HG03457 (cell line): ENCODE measurements at regions not wholly inside any gene's neighbourhood (a gene's known extent, or its start where the extent isn't known, plus 50 kb on each side); places are given as distances from the start of the nearest gene placed in this dataset.

Source experiments
- ATAC-seq: cut with Tn5 transposase; IDR thresholded peaks from one replicate; pipeline ENCODE4 v1.9.1; 2021; ENCODE audit warnings: moderate number of reproducible peaks; ENCODE audit not compliant: unreplicated experiment

DNA sequence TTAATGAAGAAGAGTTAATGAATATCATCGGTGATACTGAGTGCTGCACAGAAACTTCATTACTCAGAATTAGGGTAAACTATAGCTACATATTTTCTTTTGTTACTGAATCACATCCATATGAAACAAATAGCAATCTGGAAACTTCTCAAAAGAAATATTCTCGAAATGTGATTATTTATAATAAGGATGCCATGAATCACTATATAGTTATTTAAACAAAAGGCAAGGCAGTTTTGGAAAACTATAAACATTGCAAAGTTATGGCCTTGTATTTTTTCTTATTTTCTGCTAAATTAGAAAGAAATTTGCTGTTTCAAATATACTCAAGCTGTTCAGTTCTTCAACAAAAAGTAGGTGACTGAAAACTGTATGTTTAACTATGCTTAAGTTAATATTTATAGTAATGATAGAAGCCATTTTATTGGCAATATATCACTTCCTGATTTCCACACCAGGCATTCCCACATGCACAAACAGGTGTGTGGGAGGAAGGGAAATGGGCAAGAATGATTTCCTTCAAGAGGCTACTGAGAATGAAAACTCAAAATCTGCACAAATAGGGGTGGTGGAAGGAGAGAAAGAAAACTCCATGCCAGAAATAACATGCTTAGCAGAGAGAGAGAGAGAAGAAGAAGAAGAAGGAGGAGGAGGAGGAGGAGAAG is 74.5 kb upstream of the FRY start:
- ATAC-seq: no peak

DNA sequence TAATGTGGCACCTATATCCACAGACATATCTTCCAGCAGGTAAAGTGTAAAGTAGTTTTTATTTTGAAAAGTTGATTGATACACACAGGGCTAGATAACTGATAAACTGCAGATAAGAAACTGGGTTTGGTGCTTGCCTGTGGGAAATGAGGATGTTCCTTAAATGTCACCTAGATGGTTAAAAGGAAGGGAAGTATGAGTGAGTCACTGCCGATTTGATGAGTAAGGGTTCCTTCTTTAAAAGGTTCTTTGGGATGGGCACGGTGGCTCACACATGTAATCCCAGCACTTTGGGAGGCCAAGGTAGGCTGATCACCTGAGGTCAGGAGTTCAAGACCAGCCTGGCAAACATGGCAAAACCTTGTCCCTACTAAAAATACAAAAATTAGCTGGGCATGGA is 73.8 kb upstream of the FRY start:
- ATAC-seq: no peak

DNA sequence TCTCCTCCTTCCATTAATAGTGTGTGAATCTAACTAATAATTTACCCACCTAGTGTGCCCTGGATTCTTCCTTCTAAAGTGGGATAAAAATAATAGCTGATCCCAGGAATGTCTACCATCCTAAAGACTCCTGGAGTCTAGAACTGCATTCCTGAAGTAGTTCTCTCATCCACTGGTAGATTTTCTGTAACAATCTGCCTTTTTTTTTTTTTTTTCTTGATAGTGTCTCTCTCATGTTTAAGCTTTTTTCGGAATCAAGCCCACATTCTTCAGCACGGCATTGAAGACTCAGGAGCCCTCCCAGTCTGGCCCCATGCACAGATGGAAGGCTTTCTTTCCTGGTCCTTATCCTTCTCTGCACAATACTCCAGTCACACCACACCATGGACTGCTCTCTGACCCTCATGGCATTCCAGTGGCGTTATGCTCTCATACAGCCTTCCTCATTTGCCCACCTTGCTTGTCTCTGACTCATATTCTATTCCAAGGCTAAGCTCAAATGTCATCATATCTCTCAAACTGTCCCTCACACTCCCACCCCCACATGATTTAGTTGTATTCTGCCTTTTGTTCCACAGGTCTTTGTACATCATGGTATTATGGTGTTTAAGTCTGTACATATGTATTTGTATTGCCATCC is 68.7 kb upstream of the FRY start:
- no peak for ATAC-seq

DNA sequence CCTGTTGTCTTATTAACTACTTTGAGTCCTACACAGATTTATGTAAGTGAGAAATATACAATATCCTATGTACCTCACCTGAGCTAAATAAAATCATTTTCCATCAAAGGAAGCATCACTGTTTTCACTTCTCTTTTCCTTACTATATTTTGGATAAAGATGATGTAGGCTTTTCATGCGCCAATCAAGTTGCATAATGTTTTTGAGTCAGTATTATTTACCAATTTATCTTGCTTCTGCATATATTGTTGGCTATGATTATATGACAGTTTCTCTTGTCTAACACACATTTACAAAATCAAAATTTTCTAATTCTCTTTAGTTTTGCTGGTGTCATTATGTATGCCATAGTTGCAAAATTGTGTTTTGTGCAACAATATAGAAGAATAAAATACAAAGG is 67.9 kb upstream of the FRY start:
- no peak for ATAC-seq

DNA sequence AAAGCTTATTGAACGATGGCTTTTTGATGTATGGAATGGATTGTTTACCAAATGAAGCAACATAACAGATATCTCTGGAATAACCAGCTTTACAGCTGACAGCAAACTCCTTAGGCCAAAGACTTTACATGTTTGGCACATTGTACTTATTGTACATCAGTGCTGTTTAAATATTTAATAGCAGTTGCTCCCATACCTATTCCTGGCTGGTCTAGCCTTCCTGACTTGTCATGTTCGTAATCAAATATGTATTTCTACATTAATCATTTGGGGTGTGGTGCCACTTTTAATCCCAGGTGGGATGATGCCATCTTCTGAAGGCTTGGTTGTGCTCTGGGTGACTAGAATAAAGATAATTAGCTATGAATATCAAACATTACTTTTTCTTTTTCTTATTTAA is 67.4 kb upstream of the FRY start:
- ATAC-seq: no peak

DNA sequence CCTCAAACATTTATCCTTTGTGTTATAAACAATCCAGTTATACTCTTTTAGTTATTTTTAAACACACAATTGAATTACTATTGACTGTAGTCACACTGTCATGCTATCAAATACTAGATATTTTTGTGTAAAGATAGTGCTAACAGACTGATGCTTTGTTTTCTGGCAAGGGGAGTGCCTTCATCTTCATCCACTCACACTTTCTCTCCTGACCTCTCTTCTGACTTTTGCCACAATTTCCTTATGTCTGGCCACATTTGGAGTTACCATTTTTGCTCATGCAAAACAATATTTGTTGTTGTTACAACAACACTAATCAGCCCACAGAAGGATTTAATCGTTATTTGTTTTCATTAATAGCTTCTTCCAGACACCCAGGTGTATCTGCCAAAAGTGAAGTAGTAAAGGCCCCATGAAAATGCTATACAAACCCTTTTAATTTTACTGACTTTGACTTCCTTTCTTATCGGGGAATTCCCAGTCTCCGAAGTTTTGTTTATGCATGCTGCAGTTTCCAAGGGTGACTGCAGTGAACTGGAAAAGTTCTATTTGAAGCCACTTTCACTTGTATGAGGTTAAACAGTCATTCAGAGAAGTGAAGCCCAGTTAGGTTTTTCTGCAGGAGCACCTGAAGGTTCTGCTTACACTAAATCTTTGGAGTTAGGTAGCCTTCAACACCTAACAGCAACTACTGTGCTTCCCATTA is 66.1 kb upstream of the FRY start:
- peak; percentile 77 for ATAC-seq

DNA sequence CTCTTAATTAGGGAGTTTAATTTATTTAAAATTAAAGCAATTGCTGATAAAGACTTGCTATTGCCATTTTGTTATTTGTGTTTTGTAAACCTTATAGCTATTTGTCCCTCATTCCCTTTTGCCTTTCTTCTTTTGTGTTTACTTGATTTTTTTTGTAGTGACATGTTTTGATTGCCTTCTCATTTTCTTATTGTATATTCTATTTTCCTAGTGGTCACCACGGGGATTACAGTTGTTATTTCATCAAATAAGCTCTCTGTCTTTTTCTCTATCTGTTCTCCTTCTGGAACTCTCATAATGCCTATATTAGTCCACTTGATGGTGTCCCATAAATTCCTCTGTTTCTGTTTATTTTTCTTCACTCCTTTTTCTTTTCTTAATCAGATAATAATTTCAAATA is 64.4 kb upstream of the FRY start:
- ATAC-seq: no peak

DNA sequence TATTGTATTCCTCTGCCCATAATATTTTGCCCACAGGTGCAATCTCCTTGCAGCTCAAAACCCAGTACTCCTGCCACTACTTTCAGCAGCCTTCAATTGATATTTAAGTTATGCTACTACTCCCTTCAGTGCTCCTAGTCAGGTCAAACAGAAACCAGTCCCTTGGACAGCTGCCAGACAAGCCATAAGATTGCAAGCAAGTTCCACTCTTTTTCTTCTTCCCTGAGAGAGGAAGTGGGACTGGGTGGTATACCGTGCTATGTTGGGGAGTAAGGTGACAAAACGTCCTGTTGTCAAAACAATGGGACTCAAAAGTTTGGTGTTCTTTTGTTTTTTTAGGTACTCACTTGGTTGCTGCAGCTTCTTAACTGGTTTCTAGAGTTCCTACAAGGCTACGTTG is 63.1 kb upstream of the FRY start:
- ATAC-seq: no peak

DNA sequence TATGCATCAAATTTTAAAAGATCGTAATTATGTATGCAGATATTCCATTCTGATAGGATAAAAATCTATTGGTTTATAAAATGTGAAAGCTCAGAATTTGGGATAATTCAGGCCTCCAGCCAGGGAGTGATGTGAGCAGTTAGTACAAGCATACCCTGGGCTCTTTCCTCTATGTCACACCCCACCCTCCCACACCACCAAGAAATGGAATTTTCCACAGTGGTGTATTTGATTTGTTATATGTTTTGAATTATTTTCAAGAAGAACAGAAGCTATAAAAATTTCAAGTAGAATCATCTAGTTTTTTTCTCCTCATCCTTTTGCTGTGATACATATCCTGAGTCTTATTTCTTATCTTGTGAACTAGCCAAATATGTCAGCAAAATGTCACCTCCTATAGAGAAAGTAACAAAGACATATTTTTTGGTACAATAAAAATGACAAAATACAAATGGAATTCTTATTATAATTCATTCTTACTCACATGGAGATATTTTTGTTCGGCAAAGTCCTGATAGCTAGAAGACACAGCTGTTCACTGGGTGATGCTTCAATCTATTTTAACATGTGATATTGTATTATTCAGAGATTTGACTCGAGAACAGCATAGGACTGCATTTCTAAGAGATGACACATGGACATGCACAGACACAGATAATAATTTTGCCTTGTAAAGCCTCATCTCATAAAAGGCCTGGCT is 61.2 kb upstream of the FRY start:
- no peak for ATAC-seq

DNA sequence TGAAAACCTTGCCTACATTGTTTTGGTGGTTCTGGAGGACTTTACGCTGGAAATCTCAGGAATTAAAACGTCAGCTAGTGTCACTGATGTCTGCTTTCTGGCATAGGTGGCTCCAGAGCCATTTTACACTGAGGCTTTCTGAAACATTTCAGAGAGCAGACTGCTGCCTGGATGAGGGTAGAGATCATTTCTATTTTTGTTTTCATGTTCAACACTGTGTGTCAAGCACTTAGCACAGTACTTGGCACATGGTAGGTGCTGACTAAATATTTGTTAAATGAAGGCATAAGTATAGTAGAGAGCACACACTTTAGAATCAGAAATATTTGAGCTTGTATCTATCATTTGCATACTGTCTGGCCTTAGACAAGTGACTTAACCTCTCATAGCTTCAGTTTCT is 59.1 kb upstream of the FRY start:
- no peak for ATAC-seq

DNA sequence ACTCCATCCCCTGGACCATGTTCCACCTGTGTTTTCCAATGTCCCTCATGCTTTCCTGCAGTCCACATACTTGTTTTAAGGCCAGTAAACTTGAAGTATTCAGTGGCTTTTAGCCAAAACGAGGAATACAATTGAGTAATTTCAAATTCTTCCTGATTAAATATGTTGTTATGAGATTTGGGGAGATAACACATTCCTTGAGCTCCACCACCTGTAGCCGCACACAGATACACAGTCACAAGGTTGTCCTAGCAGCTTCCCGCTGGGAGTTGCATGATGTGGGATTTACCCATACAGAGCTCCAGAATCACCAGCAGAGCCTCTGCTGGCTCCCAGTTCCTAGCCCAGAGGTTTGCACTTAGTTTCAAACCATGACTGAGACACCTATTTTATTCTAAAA is 53.6 kb upstream of the FRY start:
- no peak for ATAC-seq

DNA sequence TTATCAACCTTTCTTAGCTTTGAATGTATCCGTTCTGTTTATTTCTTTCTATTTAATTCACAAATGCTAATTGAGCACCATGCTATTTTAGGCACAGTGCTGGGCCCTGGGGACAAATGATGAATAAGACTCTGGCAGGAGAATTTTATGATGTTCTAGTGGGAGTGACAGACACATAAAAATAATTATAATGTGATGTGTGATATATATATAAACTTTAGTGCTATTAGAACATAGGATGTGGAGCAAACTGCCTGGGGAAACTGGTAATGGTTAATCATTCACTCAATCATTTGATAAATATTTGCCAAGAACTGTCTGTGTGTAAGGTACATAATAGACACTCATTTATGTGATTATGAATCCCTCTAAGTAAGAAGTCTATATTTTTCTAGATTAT is 50.7 kb upstream of the FRY start:
- ATAC-seq: no peak
